K562 (cell line): ENCODE measurements at regions not wholly inside any gene's neighbourhood (a gene's known extent, or its start where the extent isn't known, plus 50 kb on each side); places are given as distances from the start of the nearest gene placed in this dataset.

Source experiments
- CBX2 ChIP-seq: fragments of 200-600 bp; sonication (generic); IDR thresholded peaks from one replicate; pipeline ENCODE4 v1.6.1; 2012; ENCODE audit warnings: mild to moderate bottlenecking, low read length, inconsistent platforms; ENCODE audit not compliant: insufficient read depth, poor library complexity, severe bottlenecking
- FOXJ2 ChIP-seq: fragments of 200-800 bp; sonication (Bioruptor generic); IDR thresholded peaks from 2 replicates; pipeline ENCODE4 v1.6.1; 2016; ENCODE audit warnings: missing genetic modification characterization, missing compliant biosample characterization
- GABPB1 ChIP-seq: sonication (generic); formaldehyde crosslinking; IDR thresholded peaks from 2 replicates; pipeline ENCODE4 v1.8.0; 2022; ENCODE audit warnings: mild to moderate bottlenecking, missing genetic modification reagents
- JUNB ChIP-seq: fragments of 450-650 bp; formaldehyde crosslinking; conservative IDR thresholded peaks from 2 replicates; pipeline ENCODE4 v1.4.0; 2020; ENCODE audit warnings: mild to moderate bottlenecking
- KDM1A ChIP-seq, 2 experiments: fragments of 450-650 bp; IDR thresholded peaks; 2 replicates each; pipeline ENCODE4 v1.6.1; 2016; ENCODE audit warnings: mild to moderate bottlenecking in 2 of 2
- L3MBTL2 ChIP-seq: fragments of 450-650 bp; IDR thresholded peaks from 2 replicates; pipeline ENCODE4 v1.6.1; 2016; ENCODE audit warnings: mild to moderate bottlenecking, moderate library complexity
- TF ChIP-seq, protein P1 (sequence below): IDR thresholded peaks from 2 replicates; pipeline ENCODE4 v1.6.1; 2014; ENCODE audit warnings: antibody characterized with exemption
- TF ChIP-seq, protein P2 (sequence below): fragments of 450-650 bp; IDR thresholded peaks from 2 replicates; pipeline ENCODE4 v1.6.1; 2018; ENCODE audit not compliant: partially characterized antibody

- TF ChIP-seq, protein P1, sequence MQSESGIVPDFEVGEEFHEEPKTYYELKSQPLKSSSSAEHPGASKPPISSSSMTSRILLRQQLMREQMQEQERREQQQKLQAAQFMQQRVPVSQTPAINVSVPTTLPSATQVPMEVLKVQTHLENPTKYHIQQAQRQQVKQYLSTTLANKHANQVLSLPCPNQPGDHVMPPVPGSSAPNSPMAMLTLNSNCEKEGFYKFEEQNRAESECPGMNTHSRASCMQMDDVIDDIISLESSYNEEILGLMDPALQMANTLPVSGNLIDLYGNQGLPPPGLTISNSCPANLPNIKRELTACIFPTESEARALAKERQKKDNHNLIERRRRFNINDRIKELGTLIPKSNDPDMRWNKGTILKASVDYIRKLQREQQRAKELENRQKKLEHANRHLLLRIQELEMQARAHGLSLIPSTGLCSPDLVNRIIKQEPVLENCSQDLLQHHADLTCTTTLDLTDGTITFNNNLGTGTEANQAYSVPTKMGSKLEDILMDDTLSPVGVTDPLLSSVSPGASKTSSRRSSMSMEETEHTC, result no peak
- TF ChIP-seq CBX2, result no peak
- TF ChIP-seq L3MBTL2, result no peak
- TF ChIP-seq GABPB1 (CRISPR knock-in tag), result no peak
- TF ChIP-seq JUNB, result no peak
- no peak for TF ChIP-seq FOXJ2 (tag)
- TF ChIP-seq KDM1A (IDR thresholded peaks at IDR 0.05), result no peak
- TF ChIP-seq, protein P2, sequence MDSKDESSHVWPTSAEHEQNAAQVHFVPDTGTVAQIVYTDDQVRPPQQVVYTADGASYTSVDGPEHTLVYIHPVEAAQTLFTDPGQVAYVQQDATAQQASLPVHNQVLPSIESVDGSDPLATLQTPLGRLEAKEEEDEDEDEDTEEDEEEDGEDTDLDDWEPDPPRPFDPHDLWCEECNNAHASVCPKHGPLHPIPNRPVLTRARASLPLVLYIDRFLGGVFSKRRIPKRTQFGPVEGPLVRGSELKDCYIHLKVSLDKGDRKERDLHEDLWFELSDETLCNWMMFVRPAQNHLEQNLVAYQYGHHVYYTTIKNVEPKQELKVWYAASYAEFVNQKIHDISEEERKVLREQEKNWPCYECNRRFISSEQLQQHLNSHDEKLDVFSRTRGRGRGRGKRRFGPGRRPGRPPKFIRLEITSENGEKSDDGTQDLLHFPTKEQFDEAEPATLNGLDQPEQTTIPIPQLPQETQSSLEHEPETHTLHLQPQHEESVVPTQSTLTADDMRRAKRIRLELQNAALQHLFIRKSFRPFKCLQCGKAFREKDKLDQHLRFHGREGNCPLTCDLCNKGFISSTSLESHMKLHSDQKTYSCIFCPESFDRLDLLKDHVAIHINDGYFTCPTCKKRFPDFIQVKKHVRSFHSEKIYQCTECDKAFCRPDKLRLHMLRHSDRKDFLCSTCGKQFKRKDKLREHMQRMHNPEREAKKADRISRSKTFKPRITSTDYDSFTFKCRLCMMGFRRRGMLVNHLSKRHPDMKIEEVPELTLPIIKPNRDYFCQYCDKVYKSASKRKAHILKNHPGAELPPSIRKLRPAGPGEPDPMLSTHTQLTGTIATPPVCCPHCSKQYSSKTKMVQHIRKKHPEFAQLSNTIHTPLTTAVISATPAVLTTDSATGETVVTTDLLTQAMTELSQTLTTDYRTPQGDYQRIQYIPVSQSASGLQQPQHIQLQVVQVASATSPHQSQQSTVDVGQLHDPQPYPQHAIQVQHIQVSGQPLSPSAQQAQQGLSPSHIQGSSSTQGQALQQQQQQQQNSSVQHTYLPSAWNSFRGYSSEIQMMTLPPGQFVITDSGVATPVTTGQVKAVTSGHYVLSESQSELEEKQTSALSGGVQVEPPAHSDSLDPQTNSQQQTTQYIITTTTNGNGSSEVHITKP, result no peak
Observed at GRCh38 chr16:6993544-6993943, 339.1 kb upstream of the RBFOX1 start (continued).
